ENCODE measurements at regions not wholly inside any gene's neighbourhood (a gene's known extent, or its start where the extent isn't known, plus 50 kb on each side); places are given as distances from the start of the nearest gene placed in this dataset.

GRCh38 chrX:39070009-39070408, 268.8 kb downstream of the MID1IP1 start:
- TF ChIP-seq, protein P1, sequence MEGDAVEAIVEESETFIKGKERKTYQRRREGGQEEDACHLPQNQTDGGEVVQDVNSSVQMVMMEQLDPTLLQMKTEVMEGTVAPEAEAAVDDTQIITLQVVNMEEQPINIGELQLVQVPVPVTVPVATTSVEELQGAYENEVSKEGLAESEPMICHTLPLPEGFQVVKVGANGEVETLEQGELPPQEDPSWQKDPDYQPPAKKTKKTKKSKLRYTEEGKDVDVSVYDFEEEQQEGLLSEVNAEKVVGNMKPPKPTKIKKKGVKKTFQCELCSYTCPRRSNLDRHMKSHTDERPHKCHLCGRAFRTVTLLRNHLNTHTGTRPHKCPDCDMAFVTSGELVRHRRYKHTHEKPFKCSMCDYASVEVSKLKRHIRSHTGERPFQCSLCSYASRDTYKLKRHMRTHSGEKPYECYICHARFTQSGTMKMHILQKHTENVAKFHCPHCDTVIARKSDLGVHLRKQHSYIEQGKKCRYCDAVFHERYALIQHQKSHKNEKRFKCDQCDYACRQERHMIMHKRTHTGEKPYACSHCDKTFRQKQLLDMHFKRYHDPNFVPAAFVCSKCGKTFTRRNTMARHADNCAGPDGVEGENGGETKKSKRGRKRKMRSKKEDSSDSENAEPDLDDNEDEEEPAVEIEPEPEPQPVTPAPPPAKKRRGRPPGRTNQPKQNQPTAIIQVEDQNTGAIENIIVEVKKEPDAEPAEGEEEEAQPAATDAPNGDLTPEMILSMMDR (IDR thresholded peaks at IDR 0.05; ENCODE audit: low read depth, low read length) = no peak
- H3K4me3 ChIP-seq (replicated peaks in 1 of 2; ENCODE audit: low read depth in 2 of 2, low read length in 2 of 2) = no peak overlapping the region
- no peak for DNase-seq (ENCODE audit: low read depth in 2 of 2)

- TF ChIP-seq, protein P1 (IDR thresholded peaks at IDR 0.05; ENCODE audit: low read depth, low read length) = no peak
- no peak for DNase-seq (ENCODE audit: low read depth in 2 of 2)
- H3K4me3 ChIP-seq (replicated peaks in 1 of 2; ENCODE audit: low read depth in 2 of 2, low read length in 2 of 2) = no peak overlapping the region
Observed at GRCh38 chrX:39073131-39073530, 271.9 kb downstream of the MID1IP1 start.

DNA sequence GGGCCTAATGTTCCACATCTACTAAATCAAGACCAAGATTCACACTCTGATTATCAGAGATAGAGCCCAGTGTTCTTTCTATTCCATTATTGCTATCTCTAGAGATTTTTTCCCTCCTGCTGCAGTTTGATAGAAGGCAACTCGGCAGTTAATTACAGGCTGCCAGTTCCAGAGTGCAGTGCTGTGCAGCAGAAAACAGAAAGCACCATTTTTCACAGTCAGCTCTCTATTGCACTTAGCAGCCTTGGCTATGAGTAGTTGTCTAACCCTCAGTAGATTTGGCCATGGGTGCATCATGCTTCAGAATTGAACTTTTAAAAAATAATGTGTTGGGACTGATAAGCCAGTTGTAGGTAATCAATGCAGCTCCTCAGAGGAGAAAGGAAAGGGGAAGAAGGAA, 295.3 kb downstream of the MID1IP1 start:
- no peak for DNase-seq (ENCODE audit: low read depth in 2 of 2)
- H3K4me3 ChIP-seq (replicated peaks in 1 of 2; ENCODE audit: low read depth in 2 of 2, low read length in 2 of 2) = no peak overlapping the region
- TF ChIP-seq, protein P1 (IDR thresholded peaks at IDR 0.05; ENCODE audit: low read depth, low read length) = no peak

GRCh38 chrX:39104745-39105144, 303.5 kb downstream of the MID1IP1 start:
- TF ChIP-seq, protein P1 (IDR thresholded peaks at IDR 0.05; ENCODE audit: low read depth, low read length) = no peak
- no peak overlapping the region for H3K4me3 ChIP-seq (replicated peaks in 1 of 2; ENCODE audit: low read depth in 2 of 2, low read length in 2 of 2)
- DNase-seq (ENCODE audit: low read depth in 2 of 2) = no peak

- TF ChIP-seq, protein P1 (IDR thresholded peaks at IDR 0.05; ENCODE audit: low read depth, low read length) = no peak
- no peak overlapping the region for H3K4me3 ChIP-seq (replicated peaks in 1 of 2; ENCODE audit: low read depth in 2 of 2, low read length in 2 of 2)
- DNase-seq (ENCODE audit: low read depth in 2 of 2) = peak in 1 of 2 donors; percentile 27
Observed at GRCh38 chrX:39112143-39112542, 310.9 kb downstream of the MID1IP1 start.

DNA sequence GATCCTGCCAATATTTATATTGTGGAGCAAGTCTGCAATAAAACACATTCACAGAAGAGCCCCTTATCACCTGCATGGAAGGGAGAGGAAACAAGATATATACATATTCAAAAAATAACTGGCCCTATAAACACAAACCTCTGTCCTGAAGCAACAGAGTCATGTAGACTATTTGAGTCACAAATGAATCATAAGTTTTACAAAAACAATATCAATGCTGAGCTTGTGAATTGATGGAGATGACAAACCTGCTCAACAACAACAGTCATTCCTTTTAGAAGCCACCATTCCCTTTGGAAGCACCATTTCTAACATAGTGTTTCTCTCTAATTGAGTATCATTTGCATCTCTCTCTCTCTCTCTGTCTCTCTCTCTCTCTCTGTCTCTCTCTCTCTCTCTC, 313.9 kb downstream of the MID1IP1 start:
- TF ChIP-seq, protein P1 (IDR thresholded peaks at IDR 0.05; ENCODE audit: low read depth, low read length) = no peak
- H3K4me3 ChIP-seq (replicated peaks in 1 of 2; ENCODE audit: low read depth in 2 of 2, low read length in 2 of 2) = no peak overlapping the region
- no peak for DNase-seq (ENCODE audit: low read depth in 2 of 2)

GRCh38 chrX:39117101-39117500, 315.8 kb downstream of the MID1IP1 start:
- DNase-seq (ENCODE audit: low read depth in 2 of 2) = no peak
- H3K4me3 ChIP-seq (replicated peaks in 1 of 2; ENCODE audit: low read depth in 2 of 2, low read length in 2 of 2) = no peak overlapping the region
- TF ChIP-seq, protein P1 (IDR thresholded peaks at IDR 0.05; ENCODE audit: low read depth, low read length) = no peak

All from cardiac fibroblast (primary cell).